Lung (tissue), 11 donors: ENCODE measurements at regions not wholly inside any gene's neighbourhood (a gene's known extent, or its start where the extent isn't known, plus 50 kb on each side); places are given as distances from the start of the nearest gene placed in this dataset.

Experiments
- ATAC-seq: fragments of 200-7000 bp; cut with Tn5 transposase; one replicate; pipeline ENCODE4 v1.9.1; 2020; ENCODE audit warnings: moderate number of reproducible peaks; ENCODE audit not compliant: insufficient read depth, low FRiP score
- DNase-seq, 3 donors: peaks; one replicate each; pipeline ENCODE4 v3.0.0-alpha.2; 2013 to 2017
- H3K27ac ChIP-seq, 2 donors: one replicate each; pipeline ENCODE4 v1.5.1; 2013; ENCODE audit warnings: mild to moderate bottlenecking in 2 of 2, moderate library complexity in 2 of 2, control low read depth in 1 of 2, inconsistent platforms in 1 of 2, low read depth in 1 of 2, low read length in 1 of 2
- H3K27me3 ChIP-seq, 3 donors: one replicate each; pipeline ENCODE4 v1.5.1; 2013; ENCODE audit warnings: low read length in 2 of 3; ENCODE audit not compliant: control insufficient read depth in 3 of 3, insufficient read depth in 3 of 3
- H3K36me3 ChIP-seq, 4 donors: one replicate each; pipeline ENCODE4 v1.5.1; 2013; ENCODE audit warnings: low read length in 4 of 4, mild to moderate bottlenecking in 1 of 4, moderate library complexity in 1 of 4; ENCODE audit not compliant: control insufficient read depth in 4 of 4, insufficient read depth in 4 of 4
- H3K4me1 ChIP-seq, 5 donors: one replicate each; pipeline ENCODE4 v1.5.1; 2013; ENCODE audit warnings: low read length in 5 of 5, mild to moderate bottlenecking in 2 of 5, moderate library complexity in 1 of 5; ENCODE audit not compliant: control insufficient read depth in 5 of 5, insufficient read depth in 5 of 5
- H3K4me3 ChIP-seq: one replicate; pipeline ENCODE4 v1.5.1; 2013; ENCODE audit warnings: mild to moderate bottlenecking, control low read depth, moderate library complexity
- H3K9ac ChIP-seq, 2 donors: one replicate each; pipeline ENCODE4 v1.5.1; 2013; ENCODE audit warnings: low read length in 2 of 2, control low read depth in 1 of 2; ENCODE audit not compliant: insufficient read depth in 1 of 2
- H3K9me3 ChIP-seq, 4 donors: one replicate each; pipeline ENCODE4 v1.5.1; 2013; ENCODE audit warnings: low read length in 3 of 4, mild to moderate bottlenecking in 1 of 4, moderate library complexity in 1 of 4; ENCODE audit not compliant: control insufficient read depth in 4 of 4, insufficient read depth in 3 of 4
- WGBS, 2 donors: extraction: QIAGEN DNeasy Blood & Tissue Kit; methylation state at CpG; one replicate each; pipeline ENCODE4 v1.1.7; 2013; 5-methylcytosine and 5-hydroxymethylcytosine counted together
- TF ChIP-seq, protein P1 (sequence below): IDR thresholded peaks from 2 replicates; pipeline ENCODE4 v1.5.1; 2012; ENCODE audit warnings: mild to moderate bottlenecking; ENCODE audit errors: control extremely low read depth, extremely low read depth
- donor health status: control.
- donor health status: control.
- donor health status: Bipolar disorder and iron deficiency.
- donor health status: healthy.
- donor health status: DM: yes; HTN: yes; CAD: no.

- Histone ChIP-seq H3K9me3 (no peaks in the 10 kb centered on the region), H3K27ac (no peak overlapping the region), H3K9ac (no peak overlapping the region), H3K36me3 (no peaks in the 10 kb centered on the region), H3K4me3 (no peak overlapping the region), H3K27me3 (no peaks in the 10 kb centered on the region), H3K4me1 (no peaks in the 10 kb centered on the region)
- DNase-seq, result no peak
- TF ChIP-seq, protein P1, sequence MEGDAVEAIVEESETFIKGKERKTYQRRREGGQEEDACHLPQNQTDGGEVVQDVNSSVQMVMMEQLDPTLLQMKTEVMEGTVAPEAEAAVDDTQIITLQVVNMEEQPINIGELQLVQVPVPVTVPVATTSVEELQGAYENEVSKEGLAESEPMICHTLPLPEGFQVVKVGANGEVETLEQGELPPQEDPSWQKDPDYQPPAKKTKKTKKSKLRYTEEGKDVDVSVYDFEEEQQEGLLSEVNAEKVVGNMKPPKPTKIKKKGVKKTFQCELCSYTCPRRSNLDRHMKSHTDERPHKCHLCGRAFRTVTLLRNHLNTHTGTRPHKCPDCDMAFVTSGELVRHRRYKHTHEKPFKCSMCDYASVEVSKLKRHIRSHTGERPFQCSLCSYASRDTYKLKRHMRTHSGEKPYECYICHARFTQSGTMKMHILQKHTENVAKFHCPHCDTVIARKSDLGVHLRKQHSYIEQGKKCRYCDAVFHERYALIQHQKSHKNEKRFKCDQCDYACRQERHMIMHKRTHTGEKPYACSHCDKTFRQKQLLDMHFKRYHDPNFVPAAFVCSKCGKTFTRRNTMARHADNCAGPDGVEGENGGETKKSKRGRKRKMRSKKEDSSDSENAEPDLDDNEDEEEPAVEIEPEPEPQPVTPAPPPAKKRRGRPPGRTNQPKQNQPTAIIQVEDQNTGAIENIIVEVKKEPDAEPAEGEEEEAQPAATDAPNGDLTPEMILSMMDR, result no peak
- ATAC-seq, result no peak
- WGBS, 2 donors, result 80 to 86% methylated on average over 1 of the region's 1 CpG
These were observed 56.1 kb upstream of the PALS2 start for GRCh38 chr7:24517166-24517565.

DNA sequence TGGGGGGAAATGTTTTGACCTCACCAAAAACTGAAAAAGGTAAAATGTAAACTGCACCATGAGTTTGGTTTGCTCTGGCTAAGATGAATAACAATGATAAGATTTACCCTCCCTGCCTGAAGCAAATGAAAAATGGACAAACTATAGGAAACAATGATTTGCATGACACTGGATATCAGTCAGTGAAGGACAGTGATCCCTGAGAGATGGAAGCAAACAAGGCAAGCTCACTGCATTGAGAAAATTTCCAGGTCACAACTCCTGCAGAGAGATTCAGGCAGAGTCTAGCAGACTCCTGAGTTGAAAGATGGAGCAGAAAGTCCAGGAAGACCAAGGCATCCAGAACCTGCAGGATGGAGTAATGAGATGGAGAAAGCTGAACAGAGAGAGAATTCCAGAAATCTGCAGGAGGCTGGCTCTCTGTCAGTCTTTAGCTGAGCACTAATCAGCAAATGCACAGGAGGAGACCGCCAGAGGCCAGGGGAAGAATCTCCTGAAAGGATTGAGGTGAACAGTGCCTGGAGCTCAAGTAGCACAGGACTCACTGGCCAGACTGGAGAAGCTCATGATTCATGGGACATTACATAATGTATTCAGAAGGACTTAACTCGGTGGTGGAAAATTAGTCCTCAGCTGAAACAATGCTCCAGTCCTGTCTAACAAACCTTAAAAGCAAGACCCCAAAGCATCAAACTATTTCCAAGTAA lies 51.2 kb upstream of the PALS2 start:
- Histone ChIP-seq H3K27ac (no peak overlapping the region), H3K4me3 (no peak overlapping the region), H3K4me1 (no peaks in the 10 kb centered on the region), H3K36me3 (no peaks in the 10 kb centered on the region), H3K9me3 (no peaks in the 10 kb centered on the region), H3K9ac (no peak overlapping the region), H3K27me3 (no peaks in the 10 kb centered on the region)
- TF ChIP-seq, protein P1, result no peak
- no peak for ATAC-seq
- DNase-seq, result no peak
- 70 to 79% methylated on average over 2 of the region's 2 CpGs for WGBS, 2 donors
